Mononuclear cell (primary cell): ENCODE measurements at regions not wholly inside any gene's neighbourhood (a gene's known extent, or its start where the extent isn't known, plus 50 kb on each side); places are given as distances from the start of the nearest gene placed in this dataset.

Experiments
- H3K27me3 ChIP-seq: 2 replicates; pipeline ENCODE4 v1.6.0; 2011; ENCODE audit warnings: low read length, control low read depth; ENCODE audit not compliant: insufficient read depth
- H3K4me1 ChIP-seq: 2 replicates; pipeline ENCODE4 v1.5.1; 2011; ENCODE audit warnings: mild to moderate bottlenecking, low read length, control low read depth; ENCODE audit not compliant: insufficient read depth
- H3K4me3 ChIP-seq: 2 replicates; pipeline ENCODE4 v1.5.1; 2011; ENCODE audit warnings: mild to moderate bottlenecking, low read length, moderate library complexity
- H3K9me3 ChIP-seq: 2 replicates; pipeline ENCODE4 v1.5.1; 2011; ENCODE audit warnings: low read depth, mild to moderate bottlenecking, control low read depth, low read length

DNA sequence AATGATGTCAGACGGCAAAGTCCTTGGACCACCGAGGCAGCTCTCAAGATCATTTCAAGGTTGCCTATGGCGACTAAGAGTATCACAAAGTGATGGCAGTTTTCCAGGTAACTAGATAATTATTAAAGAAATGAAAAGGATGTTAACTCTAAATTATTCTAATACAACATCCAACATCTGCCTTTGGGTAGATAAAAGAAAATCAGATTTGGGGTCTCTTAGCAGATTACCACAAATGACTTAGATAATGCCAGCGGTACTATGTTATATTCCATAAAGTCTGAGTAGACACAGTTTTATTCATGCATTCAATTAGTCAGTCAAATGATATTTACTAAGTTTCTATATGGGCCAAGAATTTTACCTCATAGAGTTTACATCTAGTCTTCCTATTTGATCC, 441.3 kb downstream of the NEBL start:
- no peak overlapping the region for H3K4me3 ChIP-seq
- H3K4me1 ChIP-seq, result no peaks in the 10 kb centered on the region
- H3K27me3 ChIP-seq, result no peaks in the 10 kb centered on the region
- no peaks in the 10 kb centered on the region for H3K9me3 ChIP-seq

DNA sequence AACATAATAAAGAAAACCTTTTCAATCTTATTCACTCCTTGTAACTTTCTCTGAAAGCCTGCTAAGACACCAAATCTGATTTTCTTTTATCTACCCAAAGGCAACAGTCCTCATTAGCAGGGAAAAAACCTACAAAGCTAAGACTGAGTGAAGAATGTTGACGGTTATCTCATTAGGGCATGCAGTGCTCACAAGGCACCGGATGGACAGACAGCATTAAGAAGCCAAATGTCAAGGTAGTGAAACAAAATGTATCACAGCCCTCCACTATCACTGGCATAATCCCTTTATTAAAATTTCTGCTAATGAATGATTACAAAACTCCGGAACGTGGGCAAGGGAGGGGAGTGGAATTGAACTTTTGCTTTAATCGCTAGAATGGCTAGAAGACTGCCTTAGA, 442.8 kb downstream of the NEBL start:
- H3K4me1 ChIP-seq, result no peaks in the 10 kb centered on the region
- no peaks in the 10 kb centered on the region for H3K9me3 ChIP-seq
- no peak overlapping the region for H3K4me3 ChIP-seq
- H3K27me3 ChIP-seq, result no peaks in the 10 kb centered on the region

DNA sequence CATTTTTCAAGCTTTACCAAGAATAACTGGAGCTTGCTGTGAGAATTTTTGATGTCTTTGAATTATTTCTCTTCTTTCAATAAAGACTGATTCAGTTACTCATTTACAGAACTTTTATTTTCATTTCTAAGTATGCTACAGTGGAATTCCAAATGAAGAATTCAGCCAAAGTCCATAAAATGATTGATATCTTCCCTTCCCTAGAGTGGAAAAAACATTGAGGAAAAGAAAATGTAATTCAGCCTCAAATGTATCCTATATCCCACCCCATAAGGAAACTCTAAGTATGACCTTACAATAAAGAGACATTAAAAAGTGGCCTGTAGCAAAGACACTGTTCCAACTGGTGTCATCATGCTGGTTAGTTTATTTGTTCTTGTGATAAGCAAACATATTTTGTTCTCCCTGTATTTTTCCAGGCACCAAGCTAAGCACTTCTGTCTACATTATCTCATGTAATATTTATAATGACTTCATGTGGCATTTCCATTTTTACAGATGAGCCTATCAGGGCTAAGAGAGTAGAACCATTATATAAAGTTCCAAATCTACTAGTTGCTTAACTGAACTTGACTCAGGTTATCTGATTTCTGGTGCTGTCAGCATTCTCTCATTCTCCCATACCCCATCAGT, 450.4 kb downstream of the NEBL start:
- H3K4me1 ChIP-seq, result no peaks in the 10 kb centered on the region
- no peaks in the 10 kb centered on the region for H3K27me3 ChIP-seq
- no peaks in the 10 kb centered on the region for H3K9me3 ChIP-seq
- H3K4me3 ChIP-seq, result no peak overlapping the region

DNA sequence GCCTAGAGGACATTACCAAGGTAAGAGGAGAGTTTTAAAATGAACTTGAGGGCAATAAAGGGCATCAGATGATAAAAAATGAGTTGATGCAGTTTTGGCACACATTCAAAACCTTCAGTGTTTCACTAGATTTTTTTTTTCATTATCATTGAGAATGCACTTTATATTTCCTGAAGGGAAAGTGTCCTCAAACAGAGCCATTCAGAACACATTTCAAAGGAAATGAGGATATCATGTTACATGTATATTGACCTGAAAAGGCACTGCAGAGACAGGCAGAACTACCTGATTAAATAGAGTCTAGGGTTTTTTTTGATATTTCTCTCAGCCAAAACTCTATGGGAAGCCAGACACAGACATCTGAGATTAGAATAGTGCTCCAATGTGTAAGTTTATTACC, 454.0 kb downstream of the NEBL start:
- Histone ChIP-seq H3K4me3 (no peak overlapping the region), H3K4me1 (no peaks in the 10 kb centered on the region), H3K9me3 (no peaks in the 10 kb centered on the region), H3K27me3 (no peaks in the 10 kb centered on the region)

DNA sequence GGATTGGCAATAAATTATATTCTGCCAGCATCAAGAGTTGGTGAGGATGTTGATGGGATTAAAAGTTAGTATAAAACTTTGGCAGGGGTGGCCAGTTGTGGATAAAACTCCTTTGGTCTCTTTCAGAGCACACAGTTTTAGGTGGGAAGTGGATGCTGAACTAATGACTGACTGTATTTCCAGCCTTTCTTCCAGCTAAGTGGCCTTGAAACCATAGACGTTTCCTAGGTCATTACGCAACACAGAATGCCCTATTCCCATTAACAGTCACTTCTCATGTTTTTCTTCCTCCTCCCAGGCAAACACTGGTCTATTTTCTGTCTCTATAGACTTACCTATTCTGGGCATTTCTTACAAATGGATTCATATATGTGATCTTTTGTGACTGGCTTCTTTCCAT, 467.4 kb downstream of the NEBL start:
- Histone ChIP-seq H3K4me1 (no peaks in the 10 kb centered on the region), H3K9me3 (peaks cover 12% of the 10 kb centered on the region), H3K27me3 (no peaks in the 10 kb centered on the region), H3K4me3 (no peak overlapping the region)

DNA sequence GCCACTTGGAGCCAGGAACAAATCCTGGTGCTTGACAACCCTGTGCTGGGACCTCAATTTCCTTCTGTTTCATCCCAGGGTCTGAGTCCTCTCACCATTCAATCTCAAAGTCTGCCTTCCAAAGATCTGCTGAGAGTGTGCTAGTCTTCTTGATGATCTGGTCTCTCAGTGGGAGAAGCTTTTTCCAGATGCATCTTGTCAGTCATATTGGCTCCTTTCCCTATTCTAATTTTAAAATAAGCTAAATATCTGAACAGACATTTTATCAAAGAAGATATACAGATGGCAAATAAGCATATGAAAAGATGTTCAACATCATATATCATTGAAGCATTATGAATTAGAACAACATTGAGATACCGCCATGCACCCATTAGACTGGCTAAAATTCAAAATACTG, 469.3 kb downstream of the NEBL start:
- H3K4me1 ChIP-seq, result no peaks in the 10 kb centered on the region
- H3K27me3 ChIP-seq, result no peaks in the 10 kb centered on the region
- peaks cover 13% of the 10 kb centered on the region for H3K9me3 ChIP-seq
- no peak overlapping the region for H3K4me3 ChIP-seq

DNA sequence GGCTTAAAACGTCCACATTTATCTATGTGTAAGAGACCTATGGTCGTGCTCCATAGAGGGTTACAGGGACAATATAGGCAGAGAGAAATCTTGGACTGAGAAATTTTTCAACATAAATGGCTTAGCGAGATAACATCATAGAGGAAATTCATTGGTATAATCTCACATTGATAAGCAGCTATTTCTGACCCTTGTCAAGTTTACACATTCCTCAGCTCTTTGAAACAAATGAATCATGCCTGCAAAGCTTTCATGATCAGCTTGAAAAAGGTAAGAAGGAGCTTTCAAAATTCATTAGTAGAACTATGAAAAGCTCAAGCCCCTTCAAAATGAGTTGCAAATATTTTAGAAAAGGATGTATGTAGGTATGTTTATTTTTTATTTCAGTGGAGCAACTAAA, 478.8 kb downstream of the NEBL start:
- no peaks in the 10 kb centered on the region for H3K9me3 ChIP-seq
- no peaks in the 10 kb centered on the region for H3K27me3 ChIP-seq
- no peaks in the 10 kb centered on the region for H3K4me1 ChIP-seq
- H3K4me3 ChIP-seq, result no peak overlapping the region

DNA sequence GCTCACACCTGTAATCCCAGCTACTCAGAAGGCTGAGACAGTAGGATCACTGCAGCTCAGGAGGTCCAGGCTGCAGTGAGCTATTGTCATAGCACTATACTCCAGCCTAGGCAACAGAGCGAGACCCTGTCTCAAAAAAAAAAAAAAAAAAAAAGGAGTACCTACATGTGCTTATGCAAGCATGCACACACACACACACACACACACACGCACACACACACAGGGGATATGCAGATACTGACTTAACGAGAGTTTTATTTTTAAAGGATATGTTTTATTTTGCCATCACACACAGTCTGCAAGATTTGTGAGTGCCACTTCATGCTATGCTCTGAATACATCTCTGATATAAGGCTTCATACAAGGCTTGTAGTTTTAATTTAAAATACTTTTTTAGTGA, 479.3 kb downstream of the NEBL start:
- Histone ChIP-seq H3K4me3 (no peak overlapping the region), H3K27me3 (no peaks in the 10 kb centered on the region), H3K9me3 (no peaks in the 10 kb centered on the region), H3K4me1 (no peaks in the 10 kb centered on the region)

DNA sequence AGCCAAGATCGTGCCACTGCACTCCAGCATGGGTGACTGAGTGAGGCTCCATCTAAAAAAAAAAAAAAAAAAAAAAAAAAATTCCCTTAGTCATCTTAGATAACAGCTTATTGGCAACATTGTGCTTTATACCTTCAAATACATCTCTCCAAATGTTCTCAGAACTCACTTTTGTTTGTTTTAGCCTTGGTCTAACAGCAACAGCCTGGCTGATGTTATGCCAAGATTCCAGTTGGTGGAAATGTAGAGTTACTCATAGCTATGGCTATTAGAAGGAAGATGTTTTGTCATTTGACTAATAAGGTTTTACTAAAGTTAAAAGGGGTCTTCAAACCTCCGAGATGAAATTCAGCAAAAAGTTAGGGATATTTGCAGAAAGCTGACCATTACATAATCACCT, 481.4 kb downstream of the NEBL start:
- no peaks in the 10 kb centered on the region for H3K27me3 ChIP-seq
- no peaks in the 10 kb centered on the region for H3K4me1 ChIP-seq
- no peak overlapping the region for H3K4me3 ChIP-seq
- no peaks in the 10 kb centered on the region for H3K9me3 ChIP-seq

DNA sequence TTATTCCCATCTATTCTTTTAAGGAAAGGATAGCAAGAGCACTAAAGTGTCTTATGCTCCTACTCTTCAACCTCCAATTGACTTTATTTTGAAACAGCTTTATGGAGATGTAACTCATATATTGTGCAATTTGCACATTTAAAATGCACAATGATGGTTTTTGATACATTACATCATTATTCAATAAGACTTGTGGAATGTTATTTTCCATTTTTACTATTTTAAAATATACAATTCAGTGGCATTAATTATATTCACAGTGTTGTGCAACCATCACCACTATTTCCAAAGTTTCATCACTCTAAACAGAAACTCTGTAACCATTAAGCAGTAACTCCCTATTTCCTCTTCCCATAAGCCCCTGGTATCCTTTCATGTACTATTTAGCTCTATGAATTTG, 489.8 kb downstream of the NEBL start:
- Histone ChIP-seq H3K9me3 (no peaks in the 10 kb centered on the region), H3K27me3 (no peaks in the 10 kb centered on the region), H3K4me3 (no peak overlapping the region), H3K4me1 (no peaks in the 10 kb centered on the region)

DNA sequence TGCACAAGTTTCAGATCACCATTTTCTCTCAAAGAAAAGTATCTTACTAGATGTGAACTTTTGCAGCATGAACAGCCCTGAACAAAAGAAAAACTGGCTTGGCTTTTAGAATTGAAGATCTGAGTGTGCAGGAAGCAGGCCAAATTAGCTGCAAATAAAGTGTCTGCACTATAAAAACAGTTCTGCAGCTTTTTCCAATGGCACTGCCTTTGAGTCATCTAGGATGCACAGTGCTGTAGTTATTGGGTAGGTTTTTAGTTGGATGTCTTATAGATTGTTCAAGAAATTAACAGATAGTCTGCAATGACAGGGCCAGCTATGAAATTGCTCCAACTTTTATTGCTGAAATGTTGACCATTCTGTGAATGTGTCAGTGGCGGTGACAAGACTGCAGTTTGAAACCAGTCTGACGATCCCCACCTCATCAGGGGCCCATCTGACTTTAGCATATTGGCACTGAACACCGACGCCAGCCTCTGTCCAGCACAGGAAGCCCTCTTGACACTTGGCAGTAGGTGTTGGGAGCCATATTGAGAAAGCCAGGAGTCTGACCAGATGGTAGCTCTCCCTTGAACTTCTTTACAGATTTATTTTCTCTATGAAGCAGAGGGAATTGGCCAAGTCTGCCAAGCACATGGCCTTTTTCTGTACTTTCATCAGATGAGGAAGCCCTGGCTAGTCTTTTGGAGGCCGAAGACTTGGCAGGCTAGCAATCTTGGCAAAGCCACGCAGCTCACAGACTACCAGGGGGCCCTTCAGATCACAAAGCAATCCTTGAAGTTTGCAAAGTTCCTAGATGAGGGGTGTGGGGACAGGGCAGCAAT, 490.6 kb downstream of the NEBL start:
- no peaks in the 10 kb centered on the region for H3K27me3 ChIP-seq
- H3K9me3 ChIP-seq, result no peaks in the 10 kb centered on the region
- no peaks in the 10 kb centered on the region for H3K4me1 ChIP-seq
- no peak overlapping the region for H3K4me3 ChIP-seq

DNA sequence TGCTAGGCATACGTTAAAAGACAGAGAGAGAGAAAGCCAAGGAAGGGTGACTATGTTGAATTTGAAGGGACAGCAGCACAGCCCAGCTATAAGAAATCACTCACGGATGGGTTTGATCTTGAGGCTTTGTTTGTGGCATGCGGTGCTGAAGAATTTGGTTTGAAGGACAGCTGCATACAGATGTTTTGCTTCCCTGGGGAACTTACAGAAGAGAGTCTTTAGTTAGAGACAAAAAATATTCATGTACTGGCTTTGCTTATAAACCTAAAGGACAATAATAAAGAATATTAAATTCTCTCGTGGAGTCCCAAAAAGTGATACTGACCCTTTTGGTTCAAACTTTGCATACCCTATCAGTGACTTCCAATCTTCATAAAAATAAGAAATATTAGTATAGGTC, 491.4 kb downstream of the NEBL start:
- no peaks in the 10 kb centered on the region for H3K27me3 ChIP-seq
- H3K4me1 ChIP-seq, result no peaks in the 10 kb centered on the region
- no peaks in the 10 kb centered on the region for H3K9me3 ChIP-seq
- H3K4me3 ChIP-seq, result no peak overlapping the region

DNA sequence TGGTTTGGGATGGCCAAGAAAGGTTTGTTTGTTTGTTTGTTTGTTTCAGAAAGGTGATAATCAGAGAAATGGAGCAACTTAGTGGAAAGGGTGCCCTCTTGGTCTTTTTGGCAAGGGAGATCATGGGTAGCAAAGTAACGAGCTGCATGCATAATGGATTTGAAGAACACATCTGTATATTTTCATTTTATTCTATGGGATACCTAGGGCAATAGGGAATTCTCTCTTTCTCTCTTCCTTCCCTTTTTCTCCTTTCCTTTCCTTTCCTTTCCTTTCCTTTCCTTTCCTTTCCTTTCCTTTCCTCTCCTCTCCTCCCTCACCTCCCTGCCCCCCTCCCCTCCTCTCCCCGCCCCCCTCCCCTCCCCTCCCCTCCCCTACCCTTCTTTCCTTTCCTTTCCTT, 492.1 kb downstream of the NEBL start:
- no peaks in the 10 kb centered on the region for H3K4me1 ChIP-seq
- H3K9me3 ChIP-seq, result no peaks in the 10 kb centered on the region
- no peaks in the 10 kb centered on the region for H3K27me3 ChIP-seq
- no peak overlapping the region for H3K4me3 ChIP-seq

DNA sequence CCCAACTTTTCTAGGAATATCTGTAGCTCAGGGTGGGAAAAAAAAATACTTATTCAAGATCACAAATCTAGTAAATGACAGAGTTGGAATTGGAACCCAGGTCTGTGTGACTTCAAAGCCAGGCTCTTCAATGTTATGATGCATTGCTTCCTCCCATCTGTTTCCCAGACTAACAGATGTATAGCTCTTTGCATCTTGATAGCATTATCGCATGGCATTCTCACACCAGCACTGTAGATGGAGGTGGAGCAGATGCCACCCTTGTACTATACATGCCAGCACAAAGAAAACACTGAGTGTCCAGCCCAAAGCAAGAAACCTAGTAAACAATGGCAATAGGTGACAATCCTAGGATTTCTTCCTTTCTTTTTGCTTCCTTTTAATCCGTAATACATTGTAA, 497.3 kb downstream of the NEBL start:
- Histone ChIP-seq H3K4me1 (no peaks in the 10 kb centered on the region), H3K9me3 (no peaks in the 10 kb centered on the region), H3K27me3 (no peaks in the 10 kb centered on the region), H3K4me3 (no peak overlapping the region)

DNA sequence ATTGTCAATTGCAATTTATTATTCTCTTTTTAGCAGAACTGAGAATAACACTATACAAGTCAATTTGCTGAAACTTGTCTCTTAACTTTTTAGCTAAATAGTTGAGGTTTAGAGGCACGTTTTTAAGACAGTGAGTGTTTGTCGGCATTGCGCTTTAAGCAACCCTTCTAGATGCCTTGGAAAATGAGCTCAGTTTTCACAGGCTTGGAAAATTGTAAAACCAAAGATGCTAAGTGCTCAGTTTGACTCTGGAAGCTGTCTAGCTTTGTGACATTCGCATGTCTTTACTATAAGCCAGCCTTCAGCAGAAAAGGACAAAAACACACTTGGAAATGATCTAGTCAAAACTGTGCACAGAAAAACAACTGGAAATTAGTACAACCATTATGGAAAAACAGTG, 500.4 kb downstream of the NEBL start:
- Histone ChIP-seq H3K4me1 (no peaks in the 10 kb centered on the region), H3K27me3 (no peaks in the 10 kb centered on the region), H3K4me3 (no peak overlapping the region), H3K9me3 (no peaks in the 10 kb centered on the region)

DNA sequence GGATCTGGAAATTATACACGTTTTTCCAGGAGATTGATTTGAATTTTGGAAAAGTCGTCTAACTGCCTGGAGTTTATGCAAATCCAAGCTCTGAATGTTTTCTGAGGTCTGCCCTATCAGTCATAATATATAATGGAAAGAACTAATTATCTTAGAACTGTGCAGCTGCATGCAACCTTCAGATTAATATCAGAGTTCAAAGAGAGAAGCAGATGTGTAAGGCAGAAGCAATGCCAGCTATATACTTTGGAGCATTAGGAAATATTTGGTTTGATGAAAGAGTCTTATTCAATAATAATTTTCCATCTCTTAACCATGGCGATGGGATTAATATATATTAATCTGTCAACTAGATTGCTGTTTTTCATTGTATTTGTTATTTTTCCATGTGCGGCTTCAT, 500.9 kb downstream of the NEBL start:
- Histone ChIP-seq H3K4me3 (no peak overlapping the region), H3K4me1 (no peaks in the 10 kb centered on the region), H3K27me3 (no peaks in the 10 kb centered on the region), H3K9me3 (no peaks in the 10 kb centered on the region)
